Suprapubic skin (tissue), 4 donors: ENCODE measurements at regions not wholly inside any gene's neighbourhood (a gene's known extent, or its start where the extent isn't known, plus 50 kb on each side); places are given as distances from the start of the nearest gene placed in this dataset.

Experiments
- DNase-seq, 2 donors: peaks; one replicate each; pipeline ENCODE4 v3.0.0-alpha.2; 2019; ENCODE audit warnings: low spot score in 2 of 2
- H3K27ac ChIP-seq: fragments of 200-600 bp; sonication (generic); one replicate; pipeline ENCODE4 v1.5.1; 2019
- H3K27me3 ChIP-seq: fragments of 200-600 bp; sonication (generic); one replicate; pipeline ENCODE4 v1.5.1; 2019
- H3K36me3 ChIP-seq: fragments of 200-600 bp; sonication (generic); one replicate; pipeline ENCODE4 v1.5.1; 2019
- H3K4me1 ChIP-seq: fragments of 200-600 bp; sonication (generic); one replicate; pipeline ENCODE4 v1.5.1; 2019
- H3K4me3 ChIP-seq: fragments of 200-600 bp; sonication (generic); one replicate; pipeline ENCODE4 v1.5.1; 2019; ENCODE audit warnings: mild to moderate bottlenecking
- H3K9me3 ChIP-seq: fragments of 200-600 bp; sonication (generic); one replicate; pipeline ENCODE4 v1.5.1; 2019
- EP300 ChIP-seq: sonication (generic); formaldehyde crosslinking; IDR thresholded peaks from one replicate; pipeline ENCODE4 v1.6.1; 2017; ENCODE audit warnings: antibody characterized with exemption
- POLR2A ChIP-seq, 2 donors: fragments of 450-650 bp; IDR thresholded peaks; one replicate each; pipeline ENCODE4 v1.6.1; 2017; ENCODE audit warnings: antibody characterized with exemption in 2 of 2, mild to moderate bottlenecking in 2 of 2, moderate library complexity in 2 of 2
- POLR2AphosphoS5 ChIP-seq, 3 donors: sonication (generic); formaldehyde crosslinking; IDR thresholded peaks; one replicate each; pipeline ENCODE4 v1.6.1; 2017; ENCODE audit warnings: antibody characterized with exemption in 3 of 3
- WGBS: methylation state at CpG from one replicate; pipeline ENCODE4 v1.1.5; 2018; 5-methylcytosine and 5-hydroxymethylcytosine counted together
- TF ChIP-seq, protein P1 (sequence below), 2 donors: fragments of 200-600 bp in 1 of 2; fragments of 450-650 bp in 1 of 2; sonication (generic) in 1 of 2; IDR thresholded peaks; one replicate each; pipeline ENCODE4 v1.5.1; 2016 to 2019; ENCODE audit warnings: antibody characterized with exemption in 2 of 2, mild to moderate bottlenecking in 1 of 2, moderate library complexity in 1 of 2

DNA sequence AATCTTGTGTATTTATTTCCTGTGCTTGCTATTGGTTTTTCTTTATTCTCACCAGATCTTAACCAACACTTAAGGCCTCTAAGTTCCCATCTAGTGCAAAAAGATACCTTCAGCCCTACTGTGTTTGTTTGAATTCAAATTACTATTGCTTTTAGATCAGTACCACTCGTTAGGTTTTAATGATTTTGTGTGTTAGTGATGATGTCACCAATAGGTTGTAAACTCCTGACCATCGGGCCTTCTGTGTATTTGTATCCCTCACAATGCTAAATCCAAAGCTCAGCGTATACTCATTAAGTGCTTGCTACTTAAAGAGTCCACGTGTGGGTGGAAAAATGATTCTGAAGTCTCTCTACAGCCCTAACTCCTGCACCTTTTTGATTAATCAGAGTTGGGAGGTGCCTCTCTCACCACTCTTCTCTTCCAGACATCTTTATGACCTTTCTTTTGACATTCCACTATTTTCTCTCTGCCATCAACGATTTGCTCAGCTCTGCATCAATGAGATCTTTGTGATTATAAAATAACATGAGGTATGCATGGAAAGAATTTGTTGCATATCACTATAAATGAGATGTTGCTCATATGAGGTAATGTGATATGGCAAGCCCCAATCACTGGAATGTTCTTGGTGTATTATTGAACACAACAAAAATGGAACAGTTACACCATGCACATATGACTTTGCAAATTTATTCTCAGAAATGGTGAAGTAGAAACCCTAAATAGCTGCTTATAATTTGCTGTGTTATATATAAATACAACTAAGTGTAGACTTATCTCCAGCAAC is 55.1 kb upstream of the LAMA2 start:
- Histone ChIP-seq H3K27me3 (no peaks in the 10 kb centered on the region), H3K27ac (no peak overlapping the region), H3K4me1 (no peaks in the 10 kb centered on the region), H3K4me3 (no peak overlapping the region), H3K9me3 (no peaks in the 10 kb centered on the region), H3K36me3 (no peaks in the 10 kb centered on the region)
- no peak for DNase-seq
- 85% methylated on average over 5 of the region's 5 CpGs for WGBS
- no peak for TF ChIP-seq EP300
- TF ChIP-seq POLR2AphosphoS5 (IDR thresholded peaks at IDR 0.05) = no peak
- TF ChIP-seq, protein P1, sequence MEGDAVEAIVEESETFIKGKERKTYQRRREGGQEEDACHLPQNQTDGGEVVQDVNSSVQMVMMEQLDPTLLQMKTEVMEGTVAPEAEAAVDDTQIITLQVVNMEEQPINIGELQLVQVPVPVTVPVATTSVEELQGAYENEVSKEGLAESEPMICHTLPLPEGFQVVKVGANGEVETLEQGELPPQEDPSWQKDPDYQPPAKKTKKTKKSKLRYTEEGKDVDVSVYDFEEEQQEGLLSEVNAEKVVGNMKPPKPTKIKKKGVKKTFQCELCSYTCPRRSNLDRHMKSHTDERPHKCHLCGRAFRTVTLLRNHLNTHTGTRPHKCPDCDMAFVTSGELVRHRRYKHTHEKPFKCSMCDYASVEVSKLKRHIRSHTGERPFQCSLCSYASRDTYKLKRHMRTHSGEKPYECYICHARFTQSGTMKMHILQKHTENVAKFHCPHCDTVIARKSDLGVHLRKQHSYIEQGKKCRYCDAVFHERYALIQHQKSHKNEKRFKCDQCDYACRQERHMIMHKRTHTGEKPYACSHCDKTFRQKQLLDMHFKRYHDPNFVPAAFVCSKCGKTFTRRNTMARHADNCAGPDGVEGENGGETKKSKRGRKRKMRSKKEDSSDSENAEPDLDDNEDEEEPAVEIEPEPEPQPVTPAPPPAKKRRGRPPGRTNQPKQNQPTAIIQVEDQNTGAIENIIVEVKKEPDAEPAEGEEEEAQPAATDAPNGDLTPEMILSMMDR (IDR thresholded peaks at IDR 0.05) = no peak
- TF ChIP-seq POLR2A (IDR thresholded peaks at IDR 0.05) = no peak

DNA sequence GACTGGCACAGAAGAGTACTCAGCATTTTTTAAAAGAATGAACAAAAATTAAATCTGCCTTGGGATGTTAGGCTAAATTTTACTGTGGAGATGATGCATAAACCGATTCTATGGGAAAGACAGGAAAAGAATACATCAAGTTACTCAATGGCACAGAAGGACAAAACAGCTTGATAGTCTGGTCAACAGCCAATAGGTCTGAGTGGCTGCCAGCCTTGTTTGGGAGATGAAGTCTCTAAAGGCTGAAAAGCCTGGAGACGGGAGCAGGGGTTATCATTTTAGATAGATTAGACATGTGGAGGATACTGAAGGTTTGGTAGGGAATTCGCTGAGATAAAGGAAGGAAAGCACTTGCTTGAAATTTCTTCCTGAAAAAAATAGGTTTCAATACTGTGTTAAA is 56.3 kb upstream of the LAMA2 start:
- no peaks in the 10 kb centered on the region for H3K36me3 ChIP-seq
- no peak for DNase-seq
- H3K27ac ChIP-seq = no peak overlapping the region
- no peaks in the 10 kb centered on the region for H3K9me3 ChIP-seq
- no peak overlapping the region for H3K4me3 ChIP-seq
- WGBS = 78% methylated on average over 3 of the region's 3 CpGs
- H3K27me3 ChIP-seq = no peaks in the 10 kb centered on the region
- TF ChIP-seq, protein P1 (IDR thresholded peaks at IDR 0.05) = no peak
- TF ChIP-seq EP300 = no peak
- no peak for TF ChIP-seq POLR2A (IDR thresholded peaks at IDR 0.05)
- TF ChIP-seq POLR2AphosphoS5 (IDR thresholded peaks at IDR 0.05) = no peak
- H3K4me1 ChIP-seq = no peaks in the 10 kb centered on the region

DNA sequence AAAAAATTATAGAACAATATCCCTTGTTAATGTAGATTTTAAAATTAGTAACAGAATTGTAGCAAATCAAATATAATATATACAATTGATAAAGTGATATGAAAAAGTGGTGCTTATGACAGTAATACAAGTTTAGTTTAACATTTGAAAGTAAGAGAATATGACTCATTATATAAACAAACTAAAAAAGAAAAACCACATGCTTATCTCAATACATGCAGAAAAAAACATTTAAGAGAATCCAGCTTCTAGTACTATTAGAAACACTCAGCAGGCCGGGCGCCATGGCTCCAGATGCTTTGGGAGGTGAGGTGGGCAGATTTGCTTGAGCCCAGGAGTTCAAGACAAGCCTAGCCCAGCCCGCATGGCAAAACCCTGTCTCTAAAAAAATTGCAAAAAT is 60.7 kb upstream of the LAMA2 start:
- no peak for DNase-seq
- H3K9me3 ChIP-seq = no peaks in the 10 kb centered on the region
- H3K27me3 ChIP-seq = no peaks in the 10 kb centered on the region
- TF ChIP-seq POLR2A (IDR thresholded peaks at IDR 0.05) = no peak
- no peak for TF ChIP-seq EP300
- TF ChIP-seq, protein P1 (IDR thresholded peaks at IDR 0.05) = no peak
- TF ChIP-seq POLR2AphosphoS5 (IDR thresholded peaks at IDR 0.05) = no peak
- H3K4me1 ChIP-seq = no peaks in the 10 kb centered on the region
- H3K27ac ChIP-seq = no peak overlapping the region
- no peaks in the 10 kb centered on the region for H3K36me3 ChIP-seq
- H3K4me3 ChIP-seq = no peak overlapping the region
- WGBS = 91% methylated on average over 3 of the region's 3 CpGs

DNA sequence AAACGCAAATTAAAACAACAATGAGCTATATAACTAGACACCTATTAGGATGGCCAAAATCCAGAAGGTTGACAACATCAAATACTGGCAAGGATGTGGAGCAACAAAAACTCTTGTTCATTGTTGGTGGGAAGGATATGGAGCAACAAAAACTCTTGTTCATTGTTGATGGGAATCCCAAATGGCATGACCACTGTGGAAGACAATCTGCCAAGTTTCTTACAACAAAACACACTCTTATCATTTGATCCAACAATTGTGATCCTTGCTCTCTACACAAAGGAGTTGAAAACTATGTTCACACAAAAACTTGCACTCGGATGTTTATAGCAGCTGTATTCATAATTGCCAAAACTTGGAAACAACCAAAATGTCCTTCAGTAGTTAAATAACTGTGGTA is 61.8 kb upstream of the LAMA2 start:
- H3K9me3 ChIP-seq = no peaks in the 10 kb centered on the region
- H3K36me3 ChIP-seq = no peaks in the 10 kb centered on the region
- H3K27ac ChIP-seq = no peak overlapping the region
- TF ChIP-seq, protein P1 (IDR thresholded peaks at IDR 0.05) = no peak
- TF ChIP-seq POLR2AphosphoS5 (IDR thresholded peaks at IDR 0.05) (no peak), POLR2A (IDR thresholded peaks at IDR 0.05) (no peak), EP300 (no peak)
- 81% methylated on average over 2 of the region's 2 CpGs for WGBS
- DNase-seq = no peak
- no peak overlapping the region for H3K4me3 ChIP-seq
- H3K27me3 ChIP-seq = no peaks in the 10 kb centered on the region
- H3K4me1 ChIP-seq = no peaks in the 10 kb centered on the region

DNA sequence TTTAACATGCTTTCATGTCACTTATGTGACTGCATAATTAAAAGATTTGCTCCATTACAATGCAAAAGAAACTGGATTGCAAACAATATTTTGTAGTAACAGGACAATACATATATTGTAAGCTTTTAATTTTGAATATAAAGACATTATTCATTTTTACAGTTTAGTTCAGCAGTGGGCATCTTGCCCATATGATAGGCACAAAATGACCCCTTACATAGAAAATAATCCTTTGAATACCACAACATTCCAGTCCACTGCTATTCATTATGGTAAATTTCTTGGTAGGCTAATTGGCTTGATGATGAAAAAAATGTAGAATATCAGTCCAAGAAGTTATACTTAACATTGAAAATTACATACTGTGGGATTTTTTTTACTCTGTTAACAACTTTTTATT is 74.1 kb upstream of the LAMA2 start:
- Histone ChIP-seq H3K27me3 (no peaks in the 10 kb centered on the region), H3K4me1 (no peaks in the 10 kb centered on the region), H3K4me3 (no peak overlapping the region), H3K36me3 (no peaks in the 10 kb centered on the region), H3K27ac (no peak overlapping the region), H3K9me3 (no peaks in the 10 kb centered on the region)
- no peak for TF ChIP-seq POLR2A (IDR thresholded peaks at IDR 0.05)
- TF ChIP-seq, protein P1 (IDR thresholded peaks at IDR 0.05) = no peak
- no peak for TF ChIP-seq POLR2AphosphoS5 (IDR thresholded peaks at IDR 0.05)
- TF ChIP-seq EP300 = no peak
- no peak for DNase-seq
